SK-N-SH treated with all-trans-retinoic acid at 6 μM for 48 hours (cell line): ENCODE measurements at regions not wholly inside any gene's neighbourhood (a gene's known extent, or its start where the extent isn't known, plus 50 kb on each side); places are given as distances from the start of the nearest gene placed in this dataset.

Experiments used
- ATAC-seq: fragments of 200-7000 bp; cut with Tn5 transposase; 3 replicates; pipeline ENCODE4 v1.9.1; 2020; ENCODE audit warnings: mild to moderate bottlenecking, moderate library complexity
- ARNTL ChIP-seq: fragments of 450-650 bp; formaldehyde crosslinking; IDR thresholded peaks from 2 replicates; pipeline ENCODE4 v1.5.0; 2020; ENCODE audit warnings: low read depth, mild to moderate bottlenecking, moderate library complexity, borderline replicate concordance
- BACH2 ChIP-seq: fragments of 250-450 bp; sonication (Bioruptor Pico); IDR thresholded peaks from 2 replicates; pipeline ENCODE4 v1.9.0; 2021; ENCODE audit warnings: mild to moderate bottlenecking, borderline replicate concordance
- CREB5 ChIP-seq: fragments of 250-450 bp; sonication (Bioruptor Pico); IDR thresholded peaks from 2 replicates; pipeline ENCODE4 v1.5.1; 2020; ENCODE audit warnings: low read depth, mild to moderate bottlenecking, moderate library complexity
- CSDC2 ChIP-seq: fragments of 250-450 bp; sonication (Bioruptor Pico); IDR thresholded peaks from 2 replicates; pipeline ENCODE4 v1.5.0; 2020; ENCODE audit warnings: mild to moderate bottlenecking, moderate library complexity
- CSRNP3 ChIP-seq: fragments of 250-450 bp; sonication (Bioruptor Pico); IDR thresholded peaks from 2 replicates; pipeline ENCODE4 v1.5.1; 2021; ENCODE audit warnings: mild to moderate bottlenecking, moderate library complexity
- ESRRG ChIP-seq: fragments of 250-450 bp; sonication (Bioruptor Pico); IDR thresholded peaks from 2 replicates; pipeline ENCODE4 v1.6.1; 2021; ENCODE audit warnings: mild to moderate bottlenecking
- GLIS3 ChIP-seq: fragments of 250-450 bp; sonication (Bioruptor Pico); IDR thresholded peaks from 2 replicates; pipeline ENCODE4 v1.5.0; 2020; ENCODE audit warnings: mild to moderate bottlenecking, moderate library complexity
- PATZ1 ChIP-seq: fragments of 250-450 bp; sonication (Bioruptor Pico); IDR thresholded peaks from 2 replicates; pipeline ENCODE4 v1.8.0; 2020; ENCODE audit warnings: mild to moderate bottlenecking, moderate library complexity, borderline replicate concordance
- POU6F1 ChIP-seq: fragments of 250-450 bp; sonication (Bioruptor Pico); IDR thresholded peaks from 2 replicates; pipeline ENCODE4 v1.8.0; 2021; ENCODE audit warnings: low read depth, mild to moderate bottlenecking, moderate library complexity, borderline replicate concordance
- PPARA ChIP-seq: fragments of 250-450 bp; sonication (Bioruptor Pico); IDR thresholded peaks from 2 replicates; pipeline ENCODE4 v1.5.0; 2020; ENCODE audit warnings: mild to moderate bottlenecking, borderline replicate concordance
- RARB ChIP-seq: fragments of 250-450 bp; sonication (Bioruptor Pico); IDR thresholded peaks from 2 replicates; pipeline ENCODE4 v1.8.0; 2021; ENCODE audit warnings: mild to moderate bottlenecking, moderate library complexity
- TCF4 ChIP-seq: fragments of 250-450 bp; sonication (Bioruptor Pico); IDR thresholded peaks from 2 replicates; pipeline ENCODE4 v1.8.0; 2021; ENCODE audit warnings: mild to moderate bottlenecking, moderate library complexity, borderline replicate concordance
- TOX ChIP-seq: fragments of 250-450 bp; sonication (Bioruptor Pico); IDR thresholded peaks from 2 replicates; pipeline ENCODE4 v1.8.0; 2021; ENCODE audit warnings: mild to moderate bottlenecking, moderate library complexity, borderline replicate concordance
- TSHZ2 ChIP-seq: fragments of 250-450 bp; sonication (Bioruptor Pico); IDR thresholded peaks from 2 replicates; pipeline ENCODE4 v1.5.0; 2020; ENCODE audit warnings: mild to moderate bottlenecking, moderate library complexity
- ZC3H10 ChIP-seq: fragments of 250-450 bp; sonication (Bioruptor Pico); IDR thresholded peaks from 2 replicates; pipeline ENCODE4 v1.5.1; 2021; ENCODE audit warnings: mild to moderate bottlenecking, moderate library complexity
- ZFP3 ChIP-seq: fragments of 250-450 bp; sonication (Bioruptor Pico); IDR thresholded peaks from 2 replicates; pipeline ENCODE4 v1.5.0; 2020; ENCODE audit warnings: mild to moderate bottlenecking, moderate library complexity
- ZFP30 ChIP-seq: fragments of 450-650 bp; formaldehyde crosslinking; IDR thresholded peaks from 2 replicates; pipeline ENCODE4 v1.5.0; 2022; ENCODE audit warnings: mild to moderate bottlenecking, moderate library complexity
- ZNF565 ChIP-seq: fragments of 450-650 bp; formaldehyde crosslinking; conservative IDR thresholded peaks from 2 replicates; pipeline ENCODE4 v1.5.0; 2020; ENCODE audit warnings: low read depth, mild to moderate bottlenecking, moderate library complexity

- no peak for ATAC-seq
Observed at GRCh38 chr1:81578867-81579266, 221.9 kb upstream of the ADGRL2 start.

GRCh38 chr1:81577004-81577697, 223.6 kb upstream of the ADGRL2 start:
- ATAC-seq = no peak
- TF ChIP-seq CREB5 (CRISPR knock-in tag) = no peak
- no peak for TF ChIP-seq CSDC2 (CRISPR knock-in tag)
- no peak for TF ChIP-seq PPARA
- no peak for TF ChIP-seq ARNTL (CRISPR knock-in tag)
- TF ChIP-seq GLIS3 = no peak
- no peak for TF ChIP-seq RARB (CRISPR knock-in tag)

More at GRCh38 chr1:81578867-81579266, 221.9 kb upstream of the ADGRL2 start:
- TF ChIP-seq BACH2 (CRISPR knock-in tag) (no peak), TCF4 (CRISPR knock-in tag) (no peak), ZFP3 (CRISPR knock-in tag) (no peak), POU6F1 (CRISPR knock-in tag) (no peak), PPARA (no peak), RARB (CRISPR knock-in tag) (no peak), ZNF565 (CRISPR knock-in tag) (no peak), TOX (CRISPR knock-in tag) (no peak)
- TF ChIP-seq, all 23 proteins: peak for 0

GRCh38 chr1:81574408-81574807, 226.3 kb upstream of the ADGRL2 start:
- TF ChIP-seq POU6F1 (CRISPR knock-in tag) (no peak), PPARA (no peak), TCF4 (CRISPR knock-in tag) (no peak), CSRNP3 (CRISPR knock-in tag) (no peak), ARNTL (CRISPR knock-in tag) (no peak), ESRRG (CRISPR knock-in tag) (no peak), PATZ1 (CRISPR knock-in tag) (no peak), TSHZ2 (no peak), ZC3H10 (CRISPR knock-in tag) (no peak), ZFP30 (CRISPR knock-in tag) (no peak)
- ATAC-seq = peak; percentile 43; the same call in 2 of the 3 replicates
